HCT116 (cell line): ENCODE measurements at regions not wholly inside any gene's neighbourhood (a gene's known extent, or its start where the extent isn't known, plus 50 kb on each side); places are given as distances from the start of the nearest gene placed in this dataset.

Experiments
- ELF1 ChIP-seq: IDR thresholded peaks from 2 replicates; pipeline ENCODE4 v1.6.1; 2012; ENCODE audit warnings: low read depth, borderline replicate concordance
- EZH2 ChIP-seq: fragments of 200-600 bp; sonication (generic); IDR thresholded peaks from 2 replicates; pipeline ENCODE4 v1.6.1; 2017; ENCODE audit warnings: antibody characterized with exemption, mixed run types
- POLR2AphosphoS5 ChIP-seq: IDR thresholded peaks from 2 replicates; pipeline ENCODE4 v1.6.1; 2011; ENCODE audit warnings: mild to moderate bottlenecking, low read depth, low read length, moderate library complexity
- SP1 ChIP-seq: IDR thresholded peaks from 2 replicates; pipeline ENCODE4 v1.6.1; 2012; ENCODE audit warnings: low read depth
- SRF ChIP-seq: IDR thresholded peaks from 2 replicates; pipeline ENCODE4 v1.6.1; 2012; ENCODE audit warnings: low read depth
- TCF7L2 ChIP-seq: IDR thresholded peaks from 2 replicates; pipeline ENCODE4 v1.7.0; 2011; ENCODE audit warnings: borderline replicate concordance, inconsistent platforms; ENCODE audit not compliant: insufficient read depth, insufficient read length; ENCODE audit errors: extremely low read depth
- ZFX ChIP-seq: fragments of 450-650 bp; IDR thresholded peaks from 2 replicates; pipeline ENCODE4 v1.6.1; 2017
- TF ChIP-seq, protein P1 (sequence below), 3 experiments: fragments of 200-600 bp in 1 of 3; sonication (generic) in 1 of 3; IDR thresholded peaks in 2 of 3; conservative IDR thresholded peaks in 1 of 3; 2 replicates each; pipeline ENCODE4 v1.5.1; 2012 to 2017; ENCODE audit warnings: low read depth in 2 of 3, low read length in 2 of 3, antibody characterized with exemption in 1 of 3, borderline replicate concordance in 1 of 3, control low read depth in 1 of 3, mild to moderate bottlenecking in 1 of 3, mixed read lengths in 1 of 3, mixed run types in 1 of 3, moderate library complexity in 1 of 3; ENCODE audit not compliant: insufficient read depth in 1 of 3

- TF ChIP-seq ZFX (no peak), TCF7L2 (no peak), ELF1 (no peak), POLR2AphosphoS5 (no peak), SP1 (no peak), EZH2 (no peak), SRF (no peak)
- TF ChIP-seq, protein P1, sequence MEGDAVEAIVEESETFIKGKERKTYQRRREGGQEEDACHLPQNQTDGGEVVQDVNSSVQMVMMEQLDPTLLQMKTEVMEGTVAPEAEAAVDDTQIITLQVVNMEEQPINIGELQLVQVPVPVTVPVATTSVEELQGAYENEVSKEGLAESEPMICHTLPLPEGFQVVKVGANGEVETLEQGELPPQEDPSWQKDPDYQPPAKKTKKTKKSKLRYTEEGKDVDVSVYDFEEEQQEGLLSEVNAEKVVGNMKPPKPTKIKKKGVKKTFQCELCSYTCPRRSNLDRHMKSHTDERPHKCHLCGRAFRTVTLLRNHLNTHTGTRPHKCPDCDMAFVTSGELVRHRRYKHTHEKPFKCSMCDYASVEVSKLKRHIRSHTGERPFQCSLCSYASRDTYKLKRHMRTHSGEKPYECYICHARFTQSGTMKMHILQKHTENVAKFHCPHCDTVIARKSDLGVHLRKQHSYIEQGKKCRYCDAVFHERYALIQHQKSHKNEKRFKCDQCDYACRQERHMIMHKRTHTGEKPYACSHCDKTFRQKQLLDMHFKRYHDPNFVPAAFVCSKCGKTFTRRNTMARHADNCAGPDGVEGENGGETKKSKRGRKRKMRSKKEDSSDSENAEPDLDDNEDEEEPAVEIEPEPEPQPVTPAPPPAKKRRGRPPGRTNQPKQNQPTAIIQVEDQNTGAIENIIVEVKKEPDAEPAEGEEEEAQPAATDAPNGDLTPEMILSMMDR (IDR thresholded peaks at IDR 0.05 in 2 of 3, conservative IDR thresholded peaks at IDR 0.05 in 1 of 3; ENCODE audit: borderline replicate concordance in 1 of 3, insufficient read depth in 1 of 3, low read depth in 2 of 3, low read length in 2 of 3), result no peak
These were observed 73.1 kb upstream of the FAM20A start for GRCh38 chr17:68674029-68674925.
